Spleen (tissue), 11 donors: ENCODE measurements at regions not wholly inside any gene's neighbourhood (a gene's known extent, or its start where the extent isn't known, plus 50 kb on each side); places are given as distances from the start of the nearest gene placed in this dataset.

Experiments used
- DNase-seq: peaks from one replicate; pipeline ENCODE4 v3.0.0-alpha.2; 2020
- H3K27ac ChIP-seq, 8 donors: fragments of 200-600 bp; sonication (generic) in 7 of 8; 1 replicate in 4 of 8; 2 replicates in 4 of 8; pipeline versions ENCODE4 v1.5.0 to v1.8.0; 2016 to 2021; ENCODE audit warnings: inconsistent platforms in 4 of 8, mild to moderate bottlenecking in 4 of 8, moderate library complexity in 1 of 8
- H3K27me3 ChIP-seq, 7 donors: fragments of 200-600 bp; sonication (generic) in 6 of 7; replicated peaks in 1 of 7; 1 replicate in 4 of 7; 2 replicates in 3 of 7; pipeline versions ENCODE4 v1.5.0 to v1.8.0; 2016 to 2021; ENCODE audit warnings: inconsistent platforms in 3 of 7, mild to moderate bottlenecking in 1 of 7
- H3K36me3 ChIP-seq, 6 donors: fragments of 200-600 bp; sonication (generic) in 5 of 6; 1 replicate in 4 of 6; 2 replicates in 2 of 6; pipeline versions ENCODE4 v1.5.0 to v1.8.0; 2016 to 2021; ENCODE audit warnings: inconsistent platforms in 2 of 6
- H3K4me1 ChIP-seq, 6 donors: fragments of 200-600 bp; sonication (generic) in 5 of 6; 1 replicate in 3 of 6; 2 replicates in 3 of 6; pipeline versions ENCODE4 v1.5.0 to v1.8.0; 2016 to 2021; ENCODE audit warnings: inconsistent platforms in 3 of 6
- H3K4me3 ChIP-seq, 8 donors: fragments of 200-600 bp; sonication (generic) in 7 of 8; 1 replicate in 4 of 8; 2 replicates in 4 of 8; pipeline versions ENCODE4 v1.5.0 to v1.8.0; 2016 to 2021; ENCODE audit warnings: inconsistent platforms in 4 of 8, mild to moderate bottlenecking in 4 of 8, moderate library complexity in 2 of 8
- H3K9me3 ChIP-seq, 8 donors: fragments of 200-600 bp; sonication (generic) in 7 of 8; 1 replicate in 4 of 8; 2 replicates in 4 of 8; pipeline versions ENCODE4 v1.5.0 to v1.8.0; 2016 to 2021; ENCODE audit warnings: inconsistent platforms in 4 of 8
- POLR2A ChIP-seq, 3 donors: fragments of 450-650 bp; IDR thresholded peaks; one replicate each; pipeline ENCODE4 v1.5.1; 2017; ENCODE audit warnings: antibody characterized with exemption in 3 of 3, mild to moderate bottlenecking in 1 of 3
- POLR2AphosphoS5 ChIP-seq, 3 donors: sonication (generic); formaldehyde crosslinking; IDR thresholded peaks; one replicate each; pipeline ENCODE4 v1.5.1; 2017; ENCODE audit warnings: antibody characterized with exemption in 3 of 3
- WGBS, 5 donors: extraction: QIAGEN DNeasy Blood & Tissue Kit in 3 of 5; methylation state at CpG; one replicate each; pipeline versions ENCODE4 v1.1.5 to v1.1.7; 2013 to 2018; 5-methylcytosine and 5-hydroxymethylcytosine counted together
- intact Hi-C: fragments of 100-400 bp; cut with DNase I; formaldehyde crosslinking; loops from one replicate; pipeline ENCODE4 v1.15.0; 2023; ENCODE audit warnings: low total_unique reads
- TF ChIP-seq, protein P1 (sequence below), 11 experiments: fragments of 200-600 bp in 7 of 11; fragments of 450-650 bp in 4 of 11; sonication (generic) in 4 of 11; IDR thresholded peaks in 8 of 11; conservative IDR thresholded peaks in 3 of 11; 1 replicate in 7 of 11; 2 replicates in 4 of 11; pipeline versions ENCODE4 v1.4.0 to v1.8.0; 2016 to 2021; ENCODE audit warnings: antibody characterized with exemption in 11 of 11, inconsistent platforms in 4 of 11, mild to moderate bottlenecking in 1 of 11
- donor health status: healthy with polysubstance abuse.
- donor health status: DM: no; HTN: no; CAD: no; lungs with moderate emphysema.
- donor health status: DM: no; HTN: no; CAD: no.
- donor health status: Bipolar disorder and iron deficiency.
- donor health status: healthy.
- donor health status: DM: no; HTN: no; CAD: no.
- donor health status: DM: yes; HTN: yes; CAD: no.

DNA sequence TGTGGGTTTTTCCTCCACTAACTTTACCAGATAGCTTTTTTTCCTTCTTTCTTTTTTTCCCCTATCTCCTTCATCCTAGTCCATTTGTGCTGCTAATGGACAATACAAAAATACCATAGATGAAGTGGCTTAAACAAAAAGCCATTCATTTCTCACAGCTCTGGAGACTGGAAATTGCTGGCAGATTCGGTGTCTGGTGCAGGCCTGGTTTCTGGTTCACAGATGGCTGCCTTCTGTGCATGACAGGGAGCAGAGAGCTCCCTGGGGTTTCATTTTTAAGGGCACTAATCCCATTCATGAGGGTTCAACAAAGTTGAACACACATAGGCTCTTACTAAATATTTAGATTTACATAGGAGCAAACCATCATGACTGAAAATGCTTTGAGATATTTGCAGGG is 467.4 kb downstream of the TYW1 start:
- TF ChIP-seq, protein P1, sequence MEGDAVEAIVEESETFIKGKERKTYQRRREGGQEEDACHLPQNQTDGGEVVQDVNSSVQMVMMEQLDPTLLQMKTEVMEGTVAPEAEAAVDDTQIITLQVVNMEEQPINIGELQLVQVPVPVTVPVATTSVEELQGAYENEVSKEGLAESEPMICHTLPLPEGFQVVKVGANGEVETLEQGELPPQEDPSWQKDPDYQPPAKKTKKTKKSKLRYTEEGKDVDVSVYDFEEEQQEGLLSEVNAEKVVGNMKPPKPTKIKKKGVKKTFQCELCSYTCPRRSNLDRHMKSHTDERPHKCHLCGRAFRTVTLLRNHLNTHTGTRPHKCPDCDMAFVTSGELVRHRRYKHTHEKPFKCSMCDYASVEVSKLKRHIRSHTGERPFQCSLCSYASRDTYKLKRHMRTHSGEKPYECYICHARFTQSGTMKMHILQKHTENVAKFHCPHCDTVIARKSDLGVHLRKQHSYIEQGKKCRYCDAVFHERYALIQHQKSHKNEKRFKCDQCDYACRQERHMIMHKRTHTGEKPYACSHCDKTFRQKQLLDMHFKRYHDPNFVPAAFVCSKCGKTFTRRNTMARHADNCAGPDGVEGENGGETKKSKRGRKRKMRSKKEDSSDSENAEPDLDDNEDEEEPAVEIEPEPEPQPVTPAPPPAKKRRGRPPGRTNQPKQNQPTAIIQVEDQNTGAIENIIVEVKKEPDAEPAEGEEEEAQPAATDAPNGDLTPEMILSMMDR (IDR thresholded peaks at IDR 0.05 in 8 of 11, conservative IDR thresholded peaks at IDR 0.05 in 3 of 11) = no peak
- TF ChIP-seq POLR2A (IDR thresholded peaks at IDR 0.05) (no peak), POLR2AphosphoS5 (IDR thresholded peaks at IDR 0.05) (no peak)
- Histone ChIP-seq H3K9me3 (peaks cover 0 to 35% (median 17%) of the 10 kb centered on the region in 8 donors), H3K27ac (no peak overlapping the region), H3K4me3 (no peak overlapping the region), H3K36me3 (no peaks in the 10 kb centered on the region), H3K4me1 (no peaks in the 10 kb centered on the region), H3K27me3 (peaks cover 0 to 34% (median 0%) of the 10 kb centered on the region in 7 donors)
- no peak for DNase-seq
- intact Hi-C loops = no loop called here
- 61 to 80% (median 74%) methylated on average over 1 of the region's 1 CpG for WGBS, 5 donors

GRCh38 chr7:67466109-67466508 is 469.5 kb downstream of the TYW1 start:
- peaks cover 0 to 18% (median 0%) of the 10 kb centered on the region in 7 donors for H3K27me3 ChIP-seq
- no peak overlapping the region for H3K27ac ChIP-seq
- H3K36me3 ChIP-seq = no peaks in the 10 kb centered on the region
- no peaks in the 10 kb centered on the region for H3K4me1 ChIP-seq
- intact Hi-C loops = no loop called here
- H3K4me3 ChIP-seq = no peak overlapping the region
- H3K9me3 ChIP-seq = peaks cover 0 to 35% (median 17%) of the 10 kb centered on the region in 8 donors
- 72 to 80% (median 79%) methylated on average over 2 of the region's 2 CpGs for WGBS, 5 donors
- no peak for DNase-seq
- TF ChIP-seq POLR2A (IDR thresholded peaks at IDR 0.05) (no peak), POLR2AphosphoS5 (IDR thresholded peaks at IDR 0.05) (no peak)
- TF ChIP-seq, protein P1 (IDR thresholded peaks at IDR 0.05 in 8 of 11, conservative IDR thresholded peaks at IDR 0.05 in 3 of 11) = no peak

DNA sequence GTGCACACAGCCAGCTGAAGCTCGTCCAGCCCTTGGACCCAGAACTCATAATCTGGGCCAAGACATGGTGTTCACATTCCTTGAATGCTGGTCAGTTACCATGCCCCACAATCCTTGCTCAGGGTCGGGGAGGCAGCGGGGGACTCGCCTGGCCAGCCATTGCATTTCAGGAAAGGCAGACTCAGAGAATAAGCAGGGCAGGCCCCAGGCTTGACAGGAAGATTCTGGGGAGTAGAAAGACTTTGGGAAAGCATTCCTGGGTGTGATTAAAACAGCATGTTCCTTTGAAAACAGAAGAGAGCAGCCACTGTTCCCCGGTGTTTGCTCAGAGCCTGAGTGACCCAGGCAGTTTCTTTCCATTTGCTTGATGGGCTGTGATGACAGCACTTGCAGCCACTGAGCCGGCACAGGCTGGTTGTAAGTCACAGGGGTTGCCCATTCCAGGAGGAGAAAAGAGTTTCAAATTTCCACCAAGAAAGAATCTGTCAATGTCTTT is 473.7 kb downstream of the TYW1 start:
- Histone ChIP-seq H3K36me3 (no peaks in the 10 kb centered on the region), H3K27me3 (peaks cover 0 to 4% (median 0%) of the 10 kb centered on the region in 7 donors), H3K4me3 (no peak overlapping the region), H3K4me1 (no peaks in the 10 kb centered on the region), H3K9me3 (peaks cover 0 to 27% (median 5%) of the 10 kb centered on the region in 8 donors), H3K27ac (no peak overlapping the region)
- intact Hi-C loops = no loop called here
- no peak for DNase-seq
- TF ChIP-seq POLR2AphosphoS5 (IDR thresholded peaks at IDR 0.05) (peak in 1 of 3 donors; percentile 24), POLR2A (IDR thresholded peaks at IDR 0.05) (no peak)
- TF ChIP-seq, protein P1 (IDR thresholded peaks at IDR 0.05 in 8 of 11, conservative IDR thresholded peaks at IDR 0.05 in 3 of 11) = no peak
- WGBS, 5 donors = 42 to 63% (median 60%) methylated on average over 6 of the region's 6 CpGs

GRCh38 chr7:67475293-67475692 is 478.7 kb downstream of the TYW1 start:
- 88 to 100% (median 97%) methylated on average over 1 of the region's 1 CpG for WGBS, 5 donors
- Histone ChIP-seq H3K27ac (no peak overlapping the region), H3K4me1 (no peaks in the 10 kb centered on the region), H3K4me3 (no peak overlapping the region), H3K27me3 (peaks cover 0 to 7% (median 0%) of the 10 kb centered on the region in 7 donors), H3K36me3 (no peaks in the 10 kb centered on the region), H3K9me3 (peaks cover 0 to 5% (median 0%) of the 10 kb centered on the region in 8 donors)
- no peak for DNase-seq
- intact Hi-C loops = no loop called here
- TF ChIP-seq POLR2AphosphoS5 (IDR thresholded peaks at IDR 0.05) = no peak
- TF ChIP-seq POLR2A (IDR thresholded peaks at IDR 0.05) = no peak
- TF ChIP-seq, protein P1 (IDR thresholded peaks at IDR 0.05 in 8 of 11, conservative IDR thresholded peaks at IDR 0.05 in 3 of 11) = no peak
